ENCODE measurements at regions not wholly inside any gene's neighbourhood (a gene's known extent, or its start where the extent isn't known, plus 50 kb on each side); places are given as distances from the start of the nearest gene placed in this dataset.

DNA sequence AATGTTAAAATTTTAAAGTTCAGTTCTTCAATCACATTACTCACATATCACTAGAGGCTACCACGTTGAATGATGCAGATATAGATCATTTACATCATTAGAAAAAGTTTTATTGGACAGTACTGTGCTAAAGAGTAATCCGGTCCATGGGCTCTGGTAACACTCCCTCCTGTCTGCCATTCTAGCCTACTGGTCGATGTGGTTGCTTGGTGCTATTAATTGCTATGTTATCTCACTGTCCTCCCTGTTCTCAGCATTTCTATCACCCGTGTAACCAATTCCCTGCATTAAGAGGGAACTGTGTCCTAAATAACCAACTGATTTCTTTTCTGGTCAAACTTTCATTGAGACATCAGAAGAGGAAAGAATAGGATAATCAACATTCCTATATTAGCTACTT lies 347.5 kb upstream of the RBMS3 start:
- no peak overlapping the region for H3K9ac ChIP-seq (ENCODE audit: low read length)
- H3K9me2 ChIP-seq (ENCODE audit: insufficient read depth), result no peaks in the 10 kb centered on the region
- POLR2A ChIA-PET, result no interaction called here
- H3K27ac ChIP-seq (ENCODE audit: low read depth, low read length), result no peak overlapping the region
- H3K36me3 ChIP-seq (ENCODE audit: control insufficient read depth in 1 of 2, insufficient read depth in 2 of 2, low read length in 2 of 2), result no peaks in the 10 kb centered on the region
- RAD21 ChIA-PET (ENCODE audit: low non-redundant PET in 1 of 2, low total read pairs in 2 of 2, uncharacterized antibody in 2 of 2, unreplicated experiment in 2 of 2), result no interaction called here
- BruUV-seq (replicated peaks), result no TSS peak
- H4K20me1 ChIP-seq (ENCODE audit: insufficient read depth), result no peaks in the 10 kb centered on the region
- no peak overlapping the region for H3K4me2 ChIP-seq (ENCODE audit: low read length)
- H3K4me1 ChIP-seq (ENCODE audit: control insufficient read depth in 1 of 2, insufficient read depth in 2 of 2, low read length in 2 of 2), result no peaks in the 10 kb centered on the region
- CTCF ChIA-PET, result no interaction called here
- DNase-seq (ENCODE audit: low read depth, low spot score) (no peak), ATAC-seq (no peak)
- H3K27me3 ChIP-seq (ENCODE audit: insufficient read depth, low read length), result no peaks in the 10 kb centered on the region
- H3K79me2 ChIP-seq (ENCODE audit: insufficient read depth, low read length), result no peaks in the 10 kb centered on the region
- intact Hi-C loops (cut with micrococcal nuclease), result no loop called here
- no peak overlapping the region for H2AFZ ChIP-seq (ENCODE audit: low read depth, low read length, poor library complexity, severe bottlenecking)
- no peak overlapping the region for H3K4me3 ChIP-seq (replicated peaks in 1 of 2; ENCODE audit: low read depth in 1 of 2, low read length in 2 of 2)
- no peaks in the 10 kb centered on the region for H3K9me3 ChIP-seq (ENCODE audit: control insufficient read depth in 1 of 2, insufficient read depth in 1 of 2, low read depth in 1 of 2, low read length in 2 of 2)
- TF ChIP-seq, protein P1, sequence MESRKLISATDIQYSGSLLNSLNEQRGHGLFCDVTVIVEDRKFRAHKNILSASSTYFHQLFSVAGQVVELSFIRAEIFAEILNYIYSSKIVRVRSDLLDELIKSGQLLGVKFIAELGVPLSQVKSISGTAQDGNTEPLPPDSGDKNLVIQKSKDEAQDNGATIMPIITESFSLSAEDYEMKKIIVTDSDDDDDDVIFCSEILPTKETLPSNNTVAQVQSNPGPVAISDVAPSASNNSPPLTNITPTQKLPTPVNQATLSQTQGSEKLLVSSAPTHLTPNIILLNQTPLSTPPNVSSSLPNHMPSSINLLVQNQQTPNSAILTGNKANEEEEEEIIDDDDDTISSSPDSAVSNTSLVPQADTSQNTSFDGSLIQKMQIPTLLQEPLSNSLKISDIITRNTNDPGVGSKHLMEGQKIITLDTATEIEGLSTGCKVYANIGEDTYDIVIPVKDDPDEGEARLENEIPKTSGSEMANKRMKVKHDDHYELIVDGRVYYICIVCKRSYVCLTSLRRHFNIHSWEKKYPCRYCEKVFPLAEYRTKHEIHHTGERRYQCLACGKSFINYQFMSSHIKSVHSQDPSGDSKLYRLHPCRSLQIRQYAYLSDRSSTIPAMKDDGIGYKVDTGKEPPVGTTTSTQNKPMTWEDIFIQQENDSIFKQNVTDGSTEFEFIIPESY (IDR thresholded peaks at IDR 0.05; ENCODE audit: extremely low read depth, insufficient replicate concordance, low read length), result no peak
- TF ChIP-seq YY1 (IDR thresholded peaks at IDR 0.05; ENCODE audit: extremely low read depth, insufficient replicate concordance, low read depth, low read length), result no peak
- TF ChIP-seq CEBPB (IDR thresholded peaks at IDR 0.05; ENCODE audit: low read depth), result no peak
- no peak for TF ChIP-seq SIN3A (IDR thresholded peaks at IDR 0.05; ENCODE audit: low read depth)
- no peak for TF ChIP-seq ZFX (IDR thresholded peaks at IDR 0.05)
- no peak for TF ChIP-seq FOSL1 (IDR thresholded peaks at IDR 0.05; ENCODE audit: low read depth)
- TF ChIP-seq POLR2A (IDR thresholded peaks at IDR 0.05; ENCODE audit: borderline replicate concordance, extremely low read depth, insufficient read depth, insufficient read length), result no peak
- TF ChIP-seq CBX3 (IDR thresholded peaks at IDR 0.05; ENCODE audit: low read depth), result no peak
- TF ChIP-seq, protein P2, sequence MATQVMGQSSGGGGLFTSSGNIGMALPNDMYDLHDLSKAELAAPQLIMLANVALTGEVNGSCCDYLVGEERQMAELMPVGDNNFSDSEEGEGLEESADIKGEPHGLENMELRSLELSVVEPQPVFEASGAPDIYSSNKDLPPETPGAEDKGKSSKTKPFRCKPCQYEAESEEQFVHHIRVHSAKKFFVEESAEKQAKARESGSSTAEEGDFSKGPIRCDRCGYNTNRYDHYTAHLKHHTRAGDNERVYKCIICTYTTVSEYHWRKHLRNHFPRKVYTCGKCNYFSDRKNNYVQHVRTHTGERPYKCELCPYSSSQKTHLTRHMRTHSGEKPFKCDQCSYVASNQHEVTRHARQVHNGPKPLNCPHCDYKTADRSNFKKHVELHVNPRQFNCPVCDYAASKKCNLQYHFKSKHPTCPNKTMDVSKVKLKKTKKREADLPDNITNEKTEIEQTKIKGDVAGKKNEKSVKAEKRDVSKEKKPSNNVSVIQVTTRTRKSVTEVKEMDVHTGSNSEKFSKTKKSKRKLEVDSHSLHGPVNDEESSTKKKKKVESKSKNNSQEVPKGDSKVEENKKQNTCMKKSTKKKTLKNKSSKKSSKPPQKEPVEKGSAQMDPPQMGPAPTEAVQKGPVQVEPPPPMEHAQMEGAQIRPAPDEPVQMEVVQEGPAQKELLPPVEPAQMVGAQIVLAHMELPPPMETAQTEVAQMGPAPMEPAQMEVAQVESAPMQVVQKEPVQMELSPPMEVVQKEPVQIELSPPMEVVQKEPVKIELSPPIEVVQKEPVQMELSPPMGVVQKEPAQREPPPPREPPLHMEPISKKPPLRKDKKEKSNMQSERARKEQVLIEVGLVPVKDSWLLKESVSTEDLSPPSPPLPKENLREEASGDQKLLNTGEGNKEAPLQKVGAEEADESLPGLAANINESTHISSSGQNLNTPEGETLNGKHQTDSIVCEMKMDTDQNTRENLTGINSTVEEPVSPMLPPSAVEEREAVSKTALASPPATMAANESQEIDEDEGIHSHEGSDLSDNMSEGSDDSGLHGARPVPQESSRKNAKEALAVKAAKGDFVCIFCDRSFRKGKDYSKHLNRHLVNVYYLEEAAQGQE (IDR thresholded peaks at IDR 0.05; ENCODE audit: low read depth), result no peak
- no peak for TF ChIP-seq TCF7L2 (IDR thresholded peaks at IDR 0.05; ENCODE audit: borderline replicate concordance, extremely low read depth, insufficient read depth, insufficient read length)
- no peak for TF ChIP-seq EZH2 (IDR thresholded peaks at IDR 0.05)
- TF ChIP-seq RAD21 (IDR thresholded peaks at IDR 0.05; ENCODE audit: low read depth), result no peak
- no peak for TF ChIP-seq EGR1 (IDR thresholded peaks at IDR 0.05; ENCODE audit: low read depth)
- no peak for TF ChIP-seq SRF (IDR thresholded peaks at IDR 0.05; ENCODE audit: low read depth)
- TF ChIP-seq ZNF274 (IDR thresholded peaks at IDR 0.05; ENCODE audit: low read depth, low read length), result no peak
- TF ChIP-seq, protein P3, sequence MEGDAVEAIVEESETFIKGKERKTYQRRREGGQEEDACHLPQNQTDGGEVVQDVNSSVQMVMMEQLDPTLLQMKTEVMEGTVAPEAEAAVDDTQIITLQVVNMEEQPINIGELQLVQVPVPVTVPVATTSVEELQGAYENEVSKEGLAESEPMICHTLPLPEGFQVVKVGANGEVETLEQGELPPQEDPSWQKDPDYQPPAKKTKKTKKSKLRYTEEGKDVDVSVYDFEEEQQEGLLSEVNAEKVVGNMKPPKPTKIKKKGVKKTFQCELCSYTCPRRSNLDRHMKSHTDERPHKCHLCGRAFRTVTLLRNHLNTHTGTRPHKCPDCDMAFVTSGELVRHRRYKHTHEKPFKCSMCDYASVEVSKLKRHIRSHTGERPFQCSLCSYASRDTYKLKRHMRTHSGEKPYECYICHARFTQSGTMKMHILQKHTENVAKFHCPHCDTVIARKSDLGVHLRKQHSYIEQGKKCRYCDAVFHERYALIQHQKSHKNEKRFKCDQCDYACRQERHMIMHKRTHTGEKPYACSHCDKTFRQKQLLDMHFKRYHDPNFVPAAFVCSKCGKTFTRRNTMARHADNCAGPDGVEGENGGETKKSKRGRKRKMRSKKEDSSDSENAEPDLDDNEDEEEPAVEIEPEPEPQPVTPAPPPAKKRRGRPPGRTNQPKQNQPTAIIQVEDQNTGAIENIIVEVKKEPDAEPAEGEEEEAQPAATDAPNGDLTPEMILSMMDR (IDR thresholded peaks at IDR 0.05 in 2 of 3, conservative IDR thresholded peaks at IDR 0.05 in 1 of 3; ENCODE audit: borderline replicate concordance in 1 of 3, insufficient read depth in 1 of 3, low read depth in 2 of 3, low read length in 2 of 3), result no peak
- no peak for TF ChIP-seq POLR2AphosphoS5 (IDR thresholded peaks at IDR 0.05; ENCODE audit: low read depth, low read length)
- TF ChIP-seq EZH2phosphoT487 (IDR thresholded peaks at IDR 0.05; ENCODE audit: borderline replicate concordance), result no peak
- TF ChIP-seq, protein P4, sequence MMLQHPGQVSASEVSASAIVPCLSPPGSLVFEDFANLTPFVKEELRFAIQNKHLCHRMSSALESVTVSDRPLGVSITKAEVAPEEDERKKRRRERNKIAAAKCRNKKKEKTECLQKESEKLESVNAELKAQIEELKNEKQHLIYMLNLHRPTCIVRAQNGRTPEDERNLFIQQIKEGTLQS (IDR thresholded peaks at IDR 0.05), result no peak
- TF ChIP-seq JUND (IDR thresholded peaks at IDR 0.05), result no peak

All from HCT116 (cell line).